Breast epithelium (tissue), 3 donors: ENCODE measurements at regions not wholly inside any gene's neighbourhood (a gene's known extent, or its start where the extent isn't known, plus 50 kb on each side); places are given as distances from the start of the nearest gene placed in this dataset.

Source experiments
- CTCF ChIP-seq, 3 donors: fragments of 450-650 bp; IDR thresholded peaks; one replicate each; pipeline ENCODE4 v1.5.1; 2016 to 2017; ENCODE audit warnings: antibody characterized with exemption in 3 of 3, mild to moderate bottlenecking in 3 of 3, moderate library complexity in 3 of 3
- POLR2A ChIP-seq: fragments of 450-650 bp; IDR thresholded peaks from one replicate; pipeline ENCODE4 v1.6.1; 2016; ENCODE audit warnings: antibody characterized with exemption, mild to moderate bottlenecking, moderate library complexity
- POLR2AphosphoS5 ChIP-seq, 3 donors: sonication (generic); formaldehyde crosslinking; IDR thresholded peaks; one replicate each; pipeline ENCODE4 v1.6.1; 2017; ENCODE audit warnings: antibody characterized with exemption in 3 of 3

- TF ChIP-seq CTCF (IDR thresholded peaks at IDR 0.05) (no peak), POLR2AphosphoS5 (IDR thresholded peaks at IDR 0.05) (no peak), POLR2A (no peak)
Observed at GRCh38 chr17:43309505-43310332, 75.9 kb upstream of the RNU2-1 start.
